ENCODE measurements at regions not wholly inside any gene's neighbourhood (a gene's known extent, or its start where the extent isn't known, plus 50 kb on each side); places are given as distances from the start of the nearest gene placed in this dataset.

- Histone ChIP-seq H3K36me3 (replicated peaks; ENCODE audit: insufficient read depth, low read length) (no peaks in the 10 kb centered on the region), H3K9me2 (replicated peaks; ENCODE audit: insufficient read depth, low read length) (no peaks in the 10 kb centered on the region), H3F3A (ENCODE audit: insufficient read depth, low read length) (no peaks in the 10 kb centered on the region), H3K4me2 (ENCODE audit: low read depth, low read length) (no peak overlapping the region), H3K4me3 (ENCODE audit: low read length) (no peak overlapping the region), H3K79me2 (ENCODE audit: low read length) (no peaks in the 10 kb centered on the region), H4K20me1 (ENCODE audit: insufficient read depth, low read length) (no peaks in the 10 kb centered on the region), H3K4me1 (ENCODE audit: low read length) (no peaks in the 10 kb centered on the region), H2AFZ (ENCODE audit: low read length) (no peak overlapping the region), H3K27ac (ENCODE audit: low read length) (no peak overlapping the region), H3K27me3 (replicated peaks; ENCODE audit: insufficient read depth, low read length) (no peaks in the 10 kb centered on the region), H3K9me3 (replicated peaks; ENCODE audit: insufficient read depth, low read length) (no peaks in the 10 kb centered on the region), H3K9ac (ENCODE audit: low read length) (no peak overlapping the region)
- DNase-seq, result no peak
- TF ChIP-seq EZH2 (optimal IDR thresholded peaks at IDR 0.05; ENCODE audit: low read depth, low read length) (no peak), EZH2phosphoT487 (IDR thresholded peaks at IDR 0.05; ENCODE audit: low read length) (no peak)
- TF ChIP-seq, protein P1, sequence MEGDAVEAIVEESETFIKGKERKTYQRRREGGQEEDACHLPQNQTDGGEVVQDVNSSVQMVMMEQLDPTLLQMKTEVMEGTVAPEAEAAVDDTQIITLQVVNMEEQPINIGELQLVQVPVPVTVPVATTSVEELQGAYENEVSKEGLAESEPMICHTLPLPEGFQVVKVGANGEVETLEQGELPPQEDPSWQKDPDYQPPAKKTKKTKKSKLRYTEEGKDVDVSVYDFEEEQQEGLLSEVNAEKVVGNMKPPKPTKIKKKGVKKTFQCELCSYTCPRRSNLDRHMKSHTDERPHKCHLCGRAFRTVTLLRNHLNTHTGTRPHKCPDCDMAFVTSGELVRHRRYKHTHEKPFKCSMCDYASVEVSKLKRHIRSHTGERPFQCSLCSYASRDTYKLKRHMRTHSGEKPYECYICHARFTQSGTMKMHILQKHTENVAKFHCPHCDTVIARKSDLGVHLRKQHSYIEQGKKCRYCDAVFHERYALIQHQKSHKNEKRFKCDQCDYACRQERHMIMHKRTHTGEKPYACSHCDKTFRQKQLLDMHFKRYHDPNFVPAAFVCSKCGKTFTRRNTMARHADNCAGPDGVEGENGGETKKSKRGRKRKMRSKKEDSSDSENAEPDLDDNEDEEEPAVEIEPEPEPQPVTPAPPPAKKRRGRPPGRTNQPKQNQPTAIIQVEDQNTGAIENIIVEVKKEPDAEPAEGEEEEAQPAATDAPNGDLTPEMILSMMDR (IDR thresholded peaks at IDR 0.05; ENCODE audit: low read length), result no peak
Observed at GRCh38 chr16:64711596-64711995, 410.3 kb downstream of the CDH11 start.

- H3F3A ChIP-seq (ENCODE audit: insufficient read depth, low read length), result no peaks in the 10 kb centered on the region
- no peak overlapping the region for H2AFZ ChIP-seq (ENCODE audit: low read length)
Observed at GRCh38 chr16:64711026-64711425, 410.8 kb downstream of the CDH11 start.

DNA sequence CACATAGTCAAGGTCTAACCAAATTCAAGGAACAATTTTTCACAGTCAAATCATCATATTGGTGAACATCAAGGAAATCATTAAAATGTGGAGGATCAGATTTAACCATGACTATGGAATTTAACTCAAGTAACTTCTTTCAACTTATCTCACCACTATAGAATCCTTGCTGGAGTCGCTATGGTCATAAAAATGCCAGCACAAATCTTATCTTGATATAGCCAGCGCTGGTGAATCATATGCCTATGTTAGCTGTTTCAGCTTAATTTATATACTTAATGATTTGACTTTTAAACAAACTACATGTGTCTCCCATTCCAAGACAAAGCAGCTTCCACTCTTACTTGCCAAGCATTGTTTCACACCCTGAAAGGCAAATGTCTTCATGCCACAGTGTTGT lies 416.4 kb downstream of the CDH11 start:
- no peaks in the 10 kb centered on the region for H3K36me3 ChIP-seq (replicated peaks; ENCODE audit: insufficient read depth, low read length)
- no peaks in the 10 kb centered on the region for H3K4me1 ChIP-seq (ENCODE audit: low read length)
- H3K9me2 ChIP-seq (replicated peaks; ENCODE audit: insufficient read depth, low read length), result no peaks in the 10 kb centered on the region
- H3K9me3 ChIP-seq (replicated peaks; ENCODE audit: insufficient read depth, low read length), result no peaks in the 10 kb centered on the region; the same call in 1 of the 2 replicates
- DNase-seq, result no peak
- no peaks in the 10 kb centered on the region for H3K79me2 ChIP-seq (ENCODE audit: low read length)
- H3K27me3 ChIP-seq (replicated peaks; ENCODE audit: insufficient read depth, low read length), result no peaks in the 10 kb centered on the region
- no peak overlapping the region for H3K27ac ChIP-seq (ENCODE audit: low read length)
- H3K4me3 ChIP-seq (ENCODE audit: low read length), result no peak overlapping the region
- no peak overlapping the region for H3K9ac ChIP-seq (ENCODE audit: low read length)
- no peak for TF ChIP-seq EZH2 (optimal IDR thresholded peaks at IDR 0.05; ENCODE audit: low read depth, low read length)
- TF ChIP-seq EZH2phosphoT487 (IDR thresholded peaks at IDR 0.05; ENCODE audit: low read length), result no peak
- TF ChIP-seq, protein P1 (IDR thresholded peaks at IDR 0.05; ENCODE audit: low read length), result no peak
- H3F3A ChIP-seq (ENCODE audit: insufficient read depth, low read length), result no peaks in the 10 kb centered on the region
- no peak overlapping the region for H2AFZ ChIP-seq (ENCODE audit: low read length)
- no peak overlapping the region for H3K4me2 ChIP-seq (ENCODE audit: low read depth, low read length)
- H4K20me1 ChIP-seq (ENCODE audit: insufficient read depth, low read length), result no peaks in the 10 kb centered on the region

More at GRCh38 chr16:64711026-64711425, 410.8 kb downstream of the CDH11 start:
- Histone ChIP-seq H3K4me2 (ENCODE audit: low read depth, low read length) (no peak overlapping the region), H3K79me2 (ENCODE audit: low read length) (no peaks in the 10 kb centered on the region), H4K20me1 (ENCODE audit: insufficient read depth, low read length) (no peaks in the 10 kb centered on the region), H3K27ac (ENCODE audit: low read length) (no peak overlapping the region), H3K9ac (ENCODE audit: low read length) (no peak overlapping the region), H3K9me3 (replicated peaks; ENCODE audit: insufficient read depth, low read length) (no peaks in the 10 kb centered on the region), H3K4me3 (ENCODE audit: low read length) (no peak overlapping the region), H3K4me1 (ENCODE audit: low read length) (no peaks in the 10 kb centered on the region), H3K27me3 (replicated peaks; ENCODE audit: insufficient read depth, low read length) (no peaks in the 10 kb centered on the region), H3K36me3 (replicated peaks; ENCODE audit: insufficient read depth, low read length) (no peaks in the 10 kb centered on the region), H3K9me2 (replicated peaks; ENCODE audit: insufficient read depth, low read length) (no peaks in the 10 kb centered on the region)
- DNase-seq, result no peak
- TF ChIP-seq, protein P1 (IDR thresholded peaks at IDR 0.05; ENCODE audit: low read length), result no peak
